ENCODE measurements at regions not wholly inside any gene's neighbourhood (a gene's known extent, or its start where the extent isn't known, plus 50 kb on each side); places are given as distances from the start of the nearest gene placed in this dataset.

DNA sequence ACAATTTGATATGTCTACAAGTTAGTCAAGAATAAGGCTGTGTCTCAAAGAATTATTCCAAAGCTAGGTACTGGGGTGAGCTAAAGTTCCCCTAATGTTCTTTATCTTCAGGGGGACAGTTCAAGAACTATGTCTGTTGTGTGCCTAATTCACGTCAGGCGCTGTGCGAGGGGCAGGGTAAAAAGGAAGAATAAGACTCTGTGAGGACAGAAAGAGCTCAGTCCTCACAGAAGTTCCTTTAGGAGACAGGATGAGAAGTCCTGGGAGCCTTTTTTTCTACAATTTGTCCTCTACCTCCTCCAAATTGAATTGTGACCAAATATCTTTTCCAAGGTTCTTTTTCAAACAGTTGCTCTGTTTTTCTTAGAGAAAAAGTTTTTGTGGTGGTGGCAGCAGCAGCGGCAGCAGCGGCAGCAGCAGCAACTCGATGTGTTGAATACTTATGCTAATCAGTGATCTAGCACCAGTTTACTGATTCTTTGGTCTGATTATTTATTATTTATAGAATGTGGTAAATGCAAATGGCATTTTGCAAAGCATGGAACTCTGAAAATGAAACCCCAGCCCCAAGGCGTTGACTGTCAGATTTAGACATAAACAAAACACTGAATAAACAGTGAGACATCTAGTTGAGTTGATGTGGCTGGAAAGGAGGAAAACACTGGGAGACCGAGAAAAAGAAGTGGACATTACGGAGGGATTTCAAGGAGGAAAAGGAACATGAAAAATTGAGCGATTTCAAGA lies 88.6 kb downstream of the GTPBP8 start:
- DNase-seq (ENCODE audit: extremely low read depth in 1 of 4, low spot score in 3 of 4) (no peak), ATAC-seq (no peak), FAIRE-seq (no peak)
- H3K4me3 ChIP-seq, result no peak overlapping the region
- WGBS (ENCODE audit: insufficient coverage, low coverage, missing lambda C conversion rate), result 4% methylated on average over 8 of the region's 10 CpGs
- intact Hi-C loops (cut with micrococcal nuclease) (no loop called here), in situ Hi-C loops (cut with MboI) (loop anchor here (10.0 kb wide), 1 partner anchor 225 kb away; no protein-coding TSS in a partner anchor)
- no peaks in the 10 kb centered on the region for H3K9me1 ChIP-seq (ENCODE audit: control insufficient read depth, insufficient read depth, low read length)
- H3K27ac ChIP-seq (ENCODE audit: extremely low read depth, low read depth, low read length), result no peak overlapping the region
- BruUV-seq (replicated peaks), result no TSS peak
- POLR2A ChIA-PET, result no interaction called here
- H3K4me1 ChIP-seq (replicated peaks in 1 of 2; ENCODE audit: control insufficient read depth in 2 of 2, insufficient read depth in 2 of 2, low read length in 2 of 2), result no peaks in the 10 kb centered on the region
- H2AFZ ChIP-seq (ENCODE audit: low read depth, low read length), result no peak overlapping the region
- CTCF ChIA-PET (ENCODE audit: low intra/inter-chr PET ratio), result no interaction called here
- no peaks in the 10 kb centered on the region for H3K79me2 ChIP-seq (ENCODE audit: control insufficient read depth, insufficient read depth, low read length)
- TF ChIP-seq EP400 (IDR thresholded peaks at IDR 0.05) (no peak), GATAD2A (IDR thresholded peaks at IDR 0.05) (no peak), ILF3 (IDR thresholded peaks at IDR 0.05; ENCODE audit: borderline replicate concordance) (no peak), GATAD2B (IDR thresholded peaks at IDR 0.05; ENCODE audit: borderline replicate concordance) (no peak), TAF15 (IDR thresholded peaks at IDR 0.05; ENCODE audit: low read depth, low read length) (no peak), ZNF174 (CRISPR knock-in tag; IDR thresholded peaks at IDR 0.05) (no peak), NFXL1 (CRISPR knock-in tag; IDR thresholded peaks at IDR 0.05) (no peak), TOE1 (IDR thresholded peaks at IDR 0.05; ENCODE audit: borderline replicate concordance) (no peak), TOE1 (CRISPR knock-in tag; IDR thresholded peaks at IDR 0.05; ENCODE audit: borderline replicate concordance, low read depth) (no peak)
- TF ChIP-seq, protein P1, sequence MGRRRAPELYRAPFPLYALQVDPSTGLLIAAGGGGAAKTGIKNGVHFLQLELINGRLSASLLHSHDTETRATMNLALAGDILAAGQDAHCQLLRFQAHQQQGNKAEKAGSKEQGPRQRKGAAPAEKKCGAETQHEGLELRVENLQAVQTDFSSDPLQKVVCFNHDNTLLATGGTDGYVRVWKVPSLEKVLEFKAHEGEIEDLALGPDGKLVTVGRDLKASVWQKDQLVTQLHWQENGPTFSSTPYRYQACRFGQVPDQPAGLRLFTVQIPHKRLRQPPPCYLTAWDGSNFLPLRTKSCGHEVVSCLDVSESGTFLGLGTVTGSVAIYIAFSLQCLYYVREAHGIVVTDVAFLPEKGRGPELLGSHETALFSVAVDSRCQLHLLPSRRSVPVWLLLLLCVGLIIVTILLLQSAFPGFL (CRISPR knock-in tag; IDR thresholded peaks at IDR 0.05), result no peak
- TF ChIP-seq, protein P2, sequence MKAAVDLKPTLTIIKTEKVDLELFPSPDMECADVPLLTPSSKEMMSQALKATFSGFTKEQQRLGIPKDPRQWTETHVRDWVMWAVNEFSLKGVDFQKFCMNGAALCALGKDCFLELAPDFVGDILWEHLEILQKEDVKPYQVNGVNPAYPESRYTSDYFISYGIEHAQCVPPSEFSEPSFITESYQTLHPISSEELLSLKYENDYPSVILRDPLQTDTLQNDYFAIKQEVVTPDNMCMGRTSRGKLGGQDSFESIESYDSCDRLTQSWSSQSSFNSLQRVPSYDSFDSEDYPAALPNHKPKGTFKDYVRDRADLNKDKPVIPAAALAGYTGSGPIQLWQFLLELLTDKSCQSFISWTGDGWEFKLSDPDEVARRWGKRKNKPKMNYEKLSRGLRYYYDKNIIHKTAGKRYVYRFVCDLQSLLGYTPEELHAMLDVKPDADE (conservative IDR thresholded peaks at IDR 0.05; ENCODE audit: control insufficient read depth, low read depth, low read length), result no peak
- no peaks in the 10 kb centered on the region for H3K9me3 ChIP-seq (replicated peaks; ENCODE audit: control insufficient read depth, insufficient read depth, low read depth, low read length)
- H3K36me3 ChIP-seq (ENCODE audit: control insufficient read depth, insufficient read depth, low read length), result no peaks in the 10 kb centered on the region
- H3K27me3 ChIP-seq (ENCODE audit: control insufficient read depth in 2 of 2, insufficient read depth in 2 of 2, low read length in 2 of 2), result no peaks in the 10 kb centered on the region
- H3K4me2 ChIP-seq (ENCODE audit: insufficient read depth, low read length), result no peak overlapping the region
- no peak overlapping the region for H3K9ac ChIP-seq (ENCODE audit: insufficient read depth in 1 of 2, low read depth in 2 of 2, low read length in 2 of 2)
- no peaks in the 10 kb centered on the region for H4K20me1 ChIP-seq (replicated peaks; ENCODE audit: control insufficient read depth, insufficient read depth, low read length)

Data from K562 (cell line).